CD14-positive monocyte (primary cell): ENCODE measurements at regions not wholly inside any gene's neighbourhood (a gene's known extent, or its start where the extent isn't known, plus 50 kb on each side); places are given as distances from the start of the nearest gene placed in this dataset.

Source experiments
- DNase-seq, 3 donors: peaks; one replicate each; pipeline ENCODE4 v3.0.0-alpha.2; 2011 to 2022
- H2AFZ ChIP-seq: 2 replicates; pipeline ENCODE4 v1.6.0; 2012; ENCODE audit warnings: mild to moderate bottlenecking, low read depth, low read length, inconsistent platforms; ENCODE audit not compliant: insufficient read depth, poor library complexity, severe bottlenecking
- H3K27ac ChIP-seq, 2 donors: 1 replicate in 1 of 2; 2 replicates in 1 of 2; pipeline ENCODE4 v1.5.1; 2012 to 2013; ENCODE audit warnings: low read length in 2 of 2, control low read depth in 1 of 2, inconsistent platforms in 1 of 2, low read depth in 1 of 2, mild to moderate bottlenecking in 1 of 2
- H3K27me3 ChIP-seq, 2 donors: one replicate each; pipeline versions ENCODE4 v1.6.0 to v1.6.1; 2011 to 2013; ENCODE audit warnings: low read length in 2 of 2; ENCODE audit not compliant: control insufficient read depth in 2 of 2, insufficient read depth in 2 of 2
- H3K36me3 ChIP-seq, 2 donors: replicated peaks in 1 of 2; 1 replicate in 1 of 2; 2 replicates in 1 of 2; pipeline versions ENCODE4 v1.5.1 to v1.6.1; 2012 to 2013; ENCODE audit warnings: low read length in 2 of 2, control low read depth in 1 of 2, inconsistent platforms in 1 of 2, mild to moderate bottlenecking in 1 of 2; ENCODE audit not compliant: insufficient read depth in 2 of 2, control insufficient read depth in 1 of 2
- H3K4me1 ChIP-seq, 2 donors: 1 replicate in 1 of 2; 2 replicates in 1 of 2; pipeline versions ENCODE4 v1.5.1 to v1.6.1; 2012 to 2013; ENCODE audit warnings: low read length in 2 of 2, control low read depth in 1 of 2, inconsistent platforms in 1 of 2, mild to moderate bottlenecking in 1 of 2, moderate library complexity in 1 of 2; ENCODE audit not compliant: insufficient read depth in 2 of 2, control insufficient read depth in 1 of 2
- H3K4me2 ChIP-seq: replicated peaks from 2 replicates; pipeline ENCODE3; 2012; ENCODE audit warnings: low read length, moderate library complexity, mild to moderate bottlenecking; ENCODE audit not compliant: poor library complexity, severe bottlenecking; ENCODE audit errors: extremely low read depth
- H3K4me3 ChIP-seq, 3 experiments: fragments of 200-600 bp in 1 of 3; sonication (generic) in 1 of 3; replicated peaks in 1 of 3; 1 replicate in 2 of 3; 2 replicates in 1 of 3; pipeline ENCODE4 v1.5.1; 2011 to 2013; ENCODE audit warnings: low read length in 3 of 3, mild to moderate bottlenecking in 3 of 3, control low read depth in 2 of 3, low read depth in 2 of 3, inconsistent platforms in 1 of 3, moderate library complexity in 1 of 3
- H3K79me2 ChIP-seq: 2 replicates; pipeline ENCODE4 v1.6.0; 2012; ENCODE audit warnings: mild to moderate bottlenecking, control low read depth, inconsistent platforms, low read length, moderate library complexity; ENCODE audit not compliant: insufficient read depth
- H3K9ac ChIP-seq: 2 replicates; pipeline ENCODE4 v1.6.0; 2017; ENCODE audit warnings: low read length, mild to moderate bottlenecking; ENCODE audit not compliant: insufficient read depth, poor library complexity, severe bottlenecking
- H3K9me3 ChIP-seq, 2 donors: replicated peaks in 1 of 2; 1 replicate in 1 of 2; 2 replicates in 1 of 2; pipeline versions ENCODE4 v1.5.1 to v1.6.1; 2012 to 2013; ENCODE audit warnings: low read length in 2 of 2, control low read depth in 1 of 2; ENCODE audit not compliant: control insufficient read depth in 1 of 2, insufficient read depth in 1 of 2
- H4K20me1 ChIP-seq: 2 replicates; pipeline ENCODE4 v1.6.0; 2012; ENCODE audit warnings: mild to moderate bottlenecking, low read length, control low read depth, moderate library complexity; ENCODE audit not compliant: insufficient read depth
- H3K27ac Mint-ChIP-seq, 7 donors: one replicate each; pipeline ENCODE4 v1.8.0; 2020; ENCODE audit warnings: mild to moderate bottlenecking in 7 of 7, mixed read lengths in 7 of 7, moderate library complexity in 6 of 7, inconsistent platforms in 2 of 7
- H3K27me3 Mint-ChIP-seq, 3 donors: one replicate each; pipeline ENCODE4 v1.8.0; 2021 to 2022; ENCODE audit warnings: low read depth in 3 of 3, mild to moderate bottlenecking in 3 of 3, mixed read lengths in 3 of 3, moderate library complexity in 3 of 3, inconsistent platforms in 1 of 3
- H3K36me3 Mint-ChIP-seq, 2 donors: one replicate each; pipeline ENCODE4 v1.8.0; 2020; ENCODE audit warnings: mixed read lengths in 2 of 2, inconsistent platforms in 1 of 2, mild to moderate bottlenecking in 1 of 2
- H3K4me1 Mint-ChIP-seq: one replicate; pipeline ENCODE4 v1.8.0; 2020; ENCODE audit warnings: mild to moderate bottlenecking, mixed read lengths
- H3K4me3 Mint-ChIP-seq, 2 donors: one replicate each; pipeline ENCODE4 v1.8.0; 2020; ENCODE audit warnings: mild to moderate bottlenecking in 2 of 2, mixed read lengths in 2 of 2, moderate library complexity in 1 of 2
- H3K9me3 Mint-ChIP-seq, 7 donors: one replicate each; pipeline ENCODE4 v1.8.0; 2020 to 2022; ENCODE audit warnings: mixed read lengths in 7 of 7, mild to moderate bottlenecking in 6 of 7, moderate library complexity in 6 of 7, inconsistent platforms in 2 of 7
- WGBS: methylation state at CpG from one replicate; pipeline ENCODE4 v1.1.5; 2013; ENCODE audit warnings: missing lambda C conversion rate; ENCODE audit not compliant: insufficient coverage; 5-methylcytosine and 5-hydroxymethylcytosine counted together
- intact Hi-C, 2 donors: fragments of 100-400 bp; cut with micrococcal nuclease; formaldehyde crosslinking; loops; one replicate each; pipeline versions ENCODE4 v1.15.0 to v1.15.1; 2023
- TF ChIP-seq, protein P1 (sequence below): fragments of 200-600 bp; IDR thresholded peaks from one replicate; pipeline ENCODE4 v1.8.0; 2022; ENCODE audit warnings: antibody characterized with exemption, mild to moderate bottlenecking

DNA sequence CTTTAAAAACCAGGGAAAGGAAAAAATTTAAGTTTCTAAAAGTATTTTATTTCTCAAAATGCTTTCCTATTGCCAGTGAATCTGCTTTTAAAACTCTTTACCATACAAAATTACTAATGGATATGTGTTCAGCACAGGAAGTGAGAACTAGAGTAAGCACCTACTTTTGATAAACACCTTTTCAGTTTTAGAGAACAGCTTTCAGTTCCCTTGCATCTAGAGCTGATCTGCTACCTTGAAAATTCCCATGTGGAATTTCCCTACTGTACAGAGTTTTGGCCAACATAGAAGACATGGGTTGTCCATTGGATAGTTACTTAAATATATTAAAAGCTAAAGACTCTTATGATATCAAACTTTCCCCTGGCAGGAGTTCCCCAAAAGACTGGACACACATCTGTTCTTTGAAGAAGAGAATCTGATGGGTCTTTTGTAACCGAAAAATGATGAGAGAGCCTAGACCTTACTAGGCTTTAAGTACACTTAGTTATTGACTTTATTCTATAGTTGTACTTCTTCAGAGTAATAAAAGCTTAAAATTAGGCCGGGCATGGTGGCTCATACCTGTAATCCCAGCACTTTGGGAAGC lies 112.1 kb upstream of the CNTNAP4 start:
- Mint-ChIP-seq H3K36me3 (no peaks in the 10 kb centered on the region), H3K9me3 (peaks cover 0 to 8% (median 2%) of the 10 kb centered on the region in 7 donors), H3K27ac (no peak overlapping the region), H3K4me3 (no peak overlapping the region), H3K27me3 (peaks cover 0 to 2% (median 0%) of the 10 kb centered on the region in 3 donors), H3K4me1 (no peaks in the 10 kb centered on the region)
- intact Hi-C loops: no loop called here
- TF ChIP-seq, protein P1, sequence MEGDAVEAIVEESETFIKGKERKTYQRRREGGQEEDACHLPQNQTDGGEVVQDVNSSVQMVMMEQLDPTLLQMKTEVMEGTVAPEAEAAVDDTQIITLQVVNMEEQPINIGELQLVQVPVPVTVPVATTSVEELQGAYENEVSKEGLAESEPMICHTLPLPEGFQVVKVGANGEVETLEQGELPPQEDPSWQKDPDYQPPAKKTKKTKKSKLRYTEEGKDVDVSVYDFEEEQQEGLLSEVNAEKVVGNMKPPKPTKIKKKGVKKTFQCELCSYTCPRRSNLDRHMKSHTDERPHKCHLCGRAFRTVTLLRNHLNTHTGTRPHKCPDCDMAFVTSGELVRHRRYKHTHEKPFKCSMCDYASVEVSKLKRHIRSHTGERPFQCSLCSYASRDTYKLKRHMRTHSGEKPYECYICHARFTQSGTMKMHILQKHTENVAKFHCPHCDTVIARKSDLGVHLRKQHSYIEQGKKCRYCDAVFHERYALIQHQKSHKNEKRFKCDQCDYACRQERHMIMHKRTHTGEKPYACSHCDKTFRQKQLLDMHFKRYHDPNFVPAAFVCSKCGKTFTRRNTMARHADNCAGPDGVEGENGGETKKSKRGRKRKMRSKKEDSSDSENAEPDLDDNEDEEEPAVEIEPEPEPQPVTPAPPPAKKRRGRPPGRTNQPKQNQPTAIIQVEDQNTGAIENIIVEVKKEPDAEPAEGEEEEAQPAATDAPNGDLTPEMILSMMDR: no peak
- H3K27ac ChIP-seq: no peak overlapping the region
- no peaks in the 10 kb centered on the region for H3K9me3 ChIP-seq
- H3K4me2 ChIP-seq: no peak overlapping the region
- H3K9ac ChIP-seq: no peak overlapping the region
- no peaks in the 10 kb centered on the region for H3K27me3 ChIP-seq
- H3K4me1 ChIP-seq: no peaks in the 10 kb centered on the region
- no peaks in the 10 kb centered on the region for H3K36me3 ChIP-seq
- WGBS: no CpG with 5 or more reads among the region's 2 CpGs
- H2AFZ ChIP-seq: no peak overlapping the region
- DNase-seq: no peak
- H3K4me3 ChIP-seq: no peak overlapping the region
- H4K20me1 ChIP-seq: no peaks in the 10 kb centered on the region
- no peaks in the 10 kb centered on the region for H3K79me2 ChIP-seq

DNA sequence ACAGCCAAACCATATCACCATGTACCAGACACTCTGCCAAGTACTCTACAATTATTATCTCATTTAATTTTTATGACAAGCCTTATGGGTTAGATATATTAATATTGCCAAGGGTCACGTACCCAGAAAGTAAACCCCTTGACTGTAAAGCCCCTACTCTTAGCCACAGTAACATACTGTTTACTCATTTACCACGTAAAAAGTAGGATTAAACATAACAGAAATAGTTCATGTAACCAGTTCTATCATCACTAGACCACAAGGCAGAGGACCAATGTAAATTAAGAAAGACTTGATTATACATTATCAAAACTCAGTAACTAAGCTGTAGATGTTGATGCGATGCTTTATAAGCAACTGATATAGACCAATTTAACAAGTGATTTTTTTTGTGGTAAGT lies 101.5 kb upstream of the CNTNAP4 start:
- intact Hi-C loops: no loop called here

More for the DNA sequence above, 101.5 kb upstream of the CNTNAP4 start:
- Mint-ChIP-seq H3K9me3 (peaks cover 2 to 9% (median 4%) of the 10 kb centered on the region in 7 donors), H3K27me3 (peaks cover 0 to 2% (median 0%) of the 10 kb centered on the region in 3 donors), H3K27ac (no peak overlapping the region), H3K4me1 (no peaks in the 10 kb centered on the region), H3K4me3 (no peak overlapping the region), H3K36me3 (no peaks in the 10 kb centered on the region)
- Histone ChIP-seq H3K27ac (no peak overlapping the region), H3K79me2 (no peaks in the 10 kb centered on the region), H3K4me2 (no peak overlapping the region), H2AFZ (no peak overlapping the region), H4K20me1 (no peaks in the 10 kb centered on the region), H3K9me3 (no peaks in the 10 kb centered on the region), H3K4me3 (no peak overlapping the region), H3K9ac (no peak overlapping the region), H3K27me3 (no peaks in the 10 kb centered on the region), H3K36me3 (no peaks in the 10 kb centered on the region), H3K4me1 (no peaks in the 10 kb centered on the region)
- WGBS: 83% methylated on average over 1 of the region's 3 CpGs
- TF ChIP-seq, protein P1: no peak
- no peak for DNase-seq
